ENCODE measurements at regions not wholly inside any gene's neighbourhood (a gene's known extent, or its start where the extent isn't known, plus 50 kb on each side); places are given as distances from the start of the nearest gene placed in this dataset.

DNA sequence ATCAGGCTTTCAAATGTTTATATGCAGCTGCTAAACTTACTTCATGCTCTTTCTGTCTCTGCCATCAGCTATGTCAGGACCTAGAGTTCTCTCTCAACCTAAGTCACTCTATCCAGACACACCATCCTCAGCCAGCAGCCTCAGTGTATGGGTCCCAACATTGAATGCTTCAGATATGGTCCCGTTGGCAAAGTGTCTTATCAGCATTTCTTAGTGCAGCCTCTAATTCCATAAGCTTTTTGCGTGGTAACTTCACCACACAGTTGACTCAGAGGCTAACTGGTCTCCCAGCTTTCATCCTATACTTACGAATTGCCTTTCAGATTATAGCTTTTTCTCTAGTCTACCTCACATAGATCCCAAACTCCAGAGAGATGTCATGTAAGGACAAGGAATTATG lies 402.9 kb upstream of the EEF2KMT start:
- H3K9me3 ChIP-seq, result peaks cover 0 to 6% (median 0%) of the 10 kb centered on the region in 8 donors
- no peaks in the 10 kb centered on the region for H3K36me3 ChIP-seq
- H3K4me3 ChIP-seq, result no peak overlapping the region
- DNase-seq, result no peak
- intact Hi-C loops (cut with DNase I; ENCODE audit: low total_unique reads), result no loop called here
- H3K4me1 ChIP-seq, result no peaks in the 10 kb centered on the region
- TF ChIP-seq, protein P1, sequence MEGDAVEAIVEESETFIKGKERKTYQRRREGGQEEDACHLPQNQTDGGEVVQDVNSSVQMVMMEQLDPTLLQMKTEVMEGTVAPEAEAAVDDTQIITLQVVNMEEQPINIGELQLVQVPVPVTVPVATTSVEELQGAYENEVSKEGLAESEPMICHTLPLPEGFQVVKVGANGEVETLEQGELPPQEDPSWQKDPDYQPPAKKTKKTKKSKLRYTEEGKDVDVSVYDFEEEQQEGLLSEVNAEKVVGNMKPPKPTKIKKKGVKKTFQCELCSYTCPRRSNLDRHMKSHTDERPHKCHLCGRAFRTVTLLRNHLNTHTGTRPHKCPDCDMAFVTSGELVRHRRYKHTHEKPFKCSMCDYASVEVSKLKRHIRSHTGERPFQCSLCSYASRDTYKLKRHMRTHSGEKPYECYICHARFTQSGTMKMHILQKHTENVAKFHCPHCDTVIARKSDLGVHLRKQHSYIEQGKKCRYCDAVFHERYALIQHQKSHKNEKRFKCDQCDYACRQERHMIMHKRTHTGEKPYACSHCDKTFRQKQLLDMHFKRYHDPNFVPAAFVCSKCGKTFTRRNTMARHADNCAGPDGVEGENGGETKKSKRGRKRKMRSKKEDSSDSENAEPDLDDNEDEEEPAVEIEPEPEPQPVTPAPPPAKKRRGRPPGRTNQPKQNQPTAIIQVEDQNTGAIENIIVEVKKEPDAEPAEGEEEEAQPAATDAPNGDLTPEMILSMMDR (IDR thresholded peaks at IDR 0.05 in 8 of 11, conservative IDR thresholded peaks at IDR 0.05 in 3 of 11), result no peak
- TF ChIP-seq POLR2A (IDR thresholded peaks at IDR 0.05) (no peak), POLR2AphosphoS5 (IDR thresholded peaks at IDR 0.05) (no peak)
- peaks cover 0 to 20% (median 0%) of the 10 kb centered on the region in 7 donors for H3K27me3 ChIP-seq (replicated peaks in 1 of 7)
- 75 to 85% (median 81%) methylated on average over 3 of the region's 3 CpGs for WGBS, 5 donors
- H3K27ac ChIP-seq, result no peak overlapping the region

- Histone ChIP-seq H3K9me3 (peaks cover 0 to 6% (median 0%) of the 10 kb centered on the region in 8 donors), H3K27ac (no peak overlapping the region), H3K4me3 (no peak overlapping the region), H3K27me3 (replicated peaks in 1 of 7) (peaks cover 0 to 15% (median 0%) of the 10 kb centered on the region in 7 donors), H3K36me3 (no peaks in the 10 kb centered on the region), H3K4me1 (no peaks in the 10 kb centered on the region)
- TF ChIP-seq, protein P1 (IDR thresholded peaks at IDR 0.05 in 8 of 11, conservative IDR thresholded peaks at IDR 0.05 in 3 of 11), result no peak
- TF ChIP-seq POLR2AphosphoS5 (IDR thresholded peaks at IDR 0.05) (no peak), POLR2A (IDR thresholded peaks at IDR 0.05) (no peak)
- 79 to 87% (median 81%) methylated on average over 2 of the region's 2 CpGs for WGBS, 5 donors
- no peak for DNase-seq
- intact Hi-C loops (cut with DNase I; ENCODE audit: low total_unique reads), result loop anchor here (10.0 kb wide), 1 partner anchor 264 kb away; no protein-coding TSS in a partner anchor
Observed at GRCh38 chr16:5498562-5498961, 401.0 kb upstream of the EEF2KMT start.

DNA sequence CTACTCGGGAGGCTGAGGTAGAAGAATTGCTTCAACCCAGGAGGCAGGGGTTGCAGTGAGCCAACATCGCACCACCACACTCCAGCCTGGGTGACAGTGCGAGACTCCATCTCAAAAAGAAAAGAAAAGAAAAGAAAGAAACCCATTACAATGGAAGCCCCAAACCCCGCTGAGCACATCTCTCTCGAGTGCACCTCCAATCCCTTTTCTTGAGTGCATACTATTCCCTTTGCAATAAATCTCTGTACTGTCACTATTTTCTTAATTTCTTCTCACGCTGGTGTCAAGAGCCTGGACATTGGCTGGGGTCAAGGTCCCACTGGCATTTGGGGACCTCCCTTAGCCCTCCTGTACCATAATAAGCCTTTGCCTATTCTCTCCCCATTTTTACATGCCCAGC lies 398.4 kb upstream of the EEF2KMT start:
- Histone ChIP-seq H3K27me3 (replicated peaks in 1 of 7) (peaks cover 0 to 7% (median 0%) of the 10 kb centered on the region in 7 donors), H3K27ac (no peak overlapping the region), H3K4me3 (no peak overlapping the region), H3K36me3 (no peaks in the 10 kb centered on the region), H3K4me1 (no peaks in the 10 kb centered on the region), H3K9me3 (peaks cover 0 to 6% (median 0%) of the 10 kb centered on the region in 8 donors)
- intact Hi-C loops (cut with DNase I; ENCODE audit: low total_unique reads), result loop anchor here (10.0 kb wide), 1 partner anchor 261 kb away; no protein-coding TSS in a partner anchor
- 79 to 90% (median 85%) methylated on average over 6 of the region's 6 CpGs for WGBS, 5 donors
- no peak for DNase-seq
- TF ChIP-seq, protein P1 (IDR thresholded peaks at IDR 0.05 in 8 of 11, conservative IDR thresholded peaks at IDR 0.05 in 3 of 11), result no peak
- TF ChIP-seq POLR2A (IDR thresholded peaks at IDR 0.05) (no peak), POLR2AphosphoS5 (IDR thresholded peaks at IDR 0.05) (no peak)

- 11 to 17% (median 15%) methylated on average over 17 to 18 of the region's 18 CpGs for WGBS, 5 donors
- DNase-seq, result no peak
- no peaks in the 10 kb centered on the region for H3K9me3 ChIP-seq
- H3K4me1 ChIP-seq, result no peaks in the 10 kb centered on the region
- H3K27me3 ChIP-seq (replicated peaks in 1 of 7), result peaks cover 0 to 12% (median 0%) of the 10 kb centered on the region in 7 donors
- no peak overlapping the region for H3K4me3 ChIP-seq
- intact Hi-C loops (cut with DNase I; ENCODE audit: low total_unique reads), result loop anchor here (10.0 kb wide), 1 partner anchor 256 kb away; no protein-coding TSS in a partner anchor
- H3K27ac ChIP-seq, result no peak overlapping the region
- no peaks in the 10 kb centered on the region for H3K36me3 ChIP-seq
- TF ChIP-seq, protein P1 (IDR thresholded peaks at IDR 0.05 in 8 of 11, conservative IDR thresholded peaks at IDR 0.05 in 3 of 11), result peak in 8 of 11 experiments; percentile 11 to 54 (median 44)
- TF ChIP-seq POLR2A (IDR thresholded peaks at IDR 0.05), result no peak
- TF ChIP-seq POLR2AphosphoS5 (IDR thresholded peaks at IDR 0.05), result no peak
Observed at GRCh38 chr16:5490499-5490898, 392.9 kb upstream of the EEF2KMT start.
